ENCODE measurements at regions not wholly inside any gene's neighbourhood (a gene's known extent, or its start where the extent isn't known, plus 50 kb on each side); places are given as distances from the start of the nearest gene placed in this dataset.

DNA sequence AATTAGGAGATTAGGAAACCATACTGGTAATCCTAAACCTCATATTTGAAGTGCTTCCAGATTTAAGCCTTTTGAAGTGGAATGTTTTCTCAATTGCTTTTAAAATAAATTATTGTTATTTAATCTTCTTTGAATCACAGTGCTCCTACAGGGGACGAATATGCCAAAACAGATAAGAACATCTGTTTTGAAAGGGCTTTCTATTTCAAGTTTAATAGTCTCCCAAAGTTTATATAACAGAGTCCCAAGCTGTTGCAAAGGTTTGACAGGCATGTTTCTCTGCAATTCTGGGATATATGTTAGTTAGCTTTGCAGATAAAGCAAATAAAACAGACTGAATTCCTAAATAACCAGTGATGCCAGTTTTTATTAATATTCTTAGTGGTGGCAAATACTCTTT, 803.7 kb downstream of the TLE4 start:
- no peak overlapping the region for H2BK20ac ChIP-seq (ENCODE audit: low read length)
- no peak overlapping the region for H2BK120ac ChIP-seq (replicated peaks; ENCODE audit: low read depth, low read length)
- no peak overlapping the region for H3K4me3 ChIP-seq (ENCODE audit: extremely low read depth in 1 of 4, insufficient read depth in 2 of 4, low read depth in 3 of 4, low read length in 4 of 4)
- POLR2A ChIA-PET (ENCODE audit: partially characterized antibody) = no interaction called here
- H3K9me3 ChIP-seq (ENCODE audit: insufficient read depth in 2 of 2, low read depth in 1 of 2, low read length in 1 of 2) = no peaks in the 10 kb centered on the region
- no peak overlapping the region for H3K18ac ChIP-seq (ENCODE audit: extremely low read depth, low read length)
- H3K9ac ChIP-seq (replicated peaks in 1 of 4; ENCODE audit: extremely low read depth in 1 of 4, low read depth in 3 of 4, low read length in 3 of 4) = no peak overlapping the region
- H2AFZ ChIP-seq (ENCODE audit: low read length) = no peak overlapping the region
- DNase-seq (ENCODE audit: low read depth in 1 of 2, low spot score in 2 of 2) = no peak
- CTCF ChIA-PET (ENCODE audit: partially characterized antibody) = no interaction called here
- no peaks in the 10 kb centered on the region for H3K23me2 ChIP-seq (ENCODE audit: low read depth, low read length)
- no peak overlapping the region for H3K14ac ChIP-seq (ENCODE audit: insufficient read length)
- H3K36me3 ChIP-seq (ENCODE audit: control insufficient read depth in 2 of 4, insufficient read depth in 4 of 4, low read length in 3 of 4) = no peaks in the 10 kb centered on the region
- no peaks in the 10 kb centered on the region for H3K27me3 ChIP-seq (replicated peaks in 1 of 4; ENCODE audit: control insufficient read depth in 3 of 4, extremely low read depth in 1 of 4, insufficient read depth in 3 of 4, low read length in 3 of 4)
- H3K4ac ChIP-seq (replicated peaks; ENCODE audit: insufficient read length, low read depth, low read length) = no peak overlapping the region
- H2BK12ac ChIP-seq (ENCODE audit: low read depth, low read length) = no peak overlapping the region
- no peak overlapping the region for H3K4me2 ChIP-seq (ENCODE audit: insufficient read depth in 1 of 2, low read depth in 2 of 2, low read length in 2 of 2)
- H4K8ac ChIP-seq (ENCODE audit: extremely low read depth, insufficient read depth, low read length) = no peak overlapping the region
- H3K79me1 ChIP-seq (ENCODE audit: low read depth, low read length) = no peaks in the 10 kb centered on the region
- no peaks in the 10 kb centered on the region for H4K20me1 ChIP-seq (replicated peaks in 1 of 2; ENCODE audit: control insufficient read depth in 1 of 2, insufficient read depth in 2 of 2, low read length in 2 of 2)
- no peaks in the 10 kb centered on the region for H3K79me2 ChIP-seq (ENCODE audit: control insufficient read depth in 1 of 2, insufficient read depth in 2 of 2, low read length in 2 of 2)
- no peak overlapping the region for H2BK5ac ChIP-seq (ENCODE audit: low read depth, low read length)
- no peak overlapping the region for H2BK15ac ChIP-seq (ENCODE audit: low read length)
- H4K91ac ChIP-seq (replicated peaks; ENCODE audit: insufficient read length, low read length) = no peak overlapping the region
- no peak overlapping the region for H3K27ac ChIP-seq (ENCODE audit: low read depth, low read length)
- TF ChIP-seq CTBP2 (IDR thresholded peaks at IDR 0.05; ENCODE audit: borderline replicate concordance, insufficient read depth, insufficient read length, low read length) = no peak
- no peak for TF ChIP-seq CBX5 (IDR thresholded peaks at IDR 0.05; ENCODE audit: low read depth, low read length)
- no peak for TF ChIP-seq SIX5 (IDR thresholded peaks at IDR 0.05; ENCODE audit: low read depth, low read length)
- no peak overlapping the region for H2AK5ac ChIP-seq (ENCODE audit: low read depth, low read length)
- H3K56ac ChIP-seq (replicated peaks; ENCODE audit: insufficient read length, low read depth, low read length) = no peak overlapping the region
- peaks cover 0 to 4% (median 0%) of the 10 kb centered on the region in 4 experiments; a peak in 3 of 7 replicates for H3K4me1 ChIP-seq (replicated peaks in 1 of 4; ENCODE audit: control insufficient read depth in 3 of 4, insufficient read depth in 4 of 4, low read length in 3 of 4)
- no peak overlapping the region for H3K23ac ChIP-seq (ENCODE audit: insufficient read length)
- no peak for FAIRE-seq
- WGBS, 2 experiments (ENCODE audit: extremely low coverage in 1 of 2, insufficient coverage in 1 of 2, insufficient read length in 1 of 2, insufficient replicate concordance in 2 of 2, low coverage in 1 of 2, low lambda C conversion rate in 2 of 2, missing lambda C conversion rate in 1 of 2) = 50% methylated on average over 1 of the region's 1 CpG; no CpG with 5 or more reads in 1 of the 2 experiments
- no peak overlapping the region for H4K5ac ChIP-seq (ENCODE audit: insufficient read length, low read depth, low read length)
